Fibroblast of lung (primary cell): ENCODE measurements at regions not wholly inside any gene's neighbourhood (a gene's known extent, or its start where the extent isn't known, plus 50 kb on each side); places are given as distances from the start of the nearest gene placed in this dataset.

ENCODE experiments used
- DNase-seq, 2 donors: peaks; one replicate each; pipeline versions ENCODE4 v3.0.0 to v3.0.0-alpha.2; 2010; ENCODE audit warnings: low read depth in 2 of 2
- H2AFZ ChIP-seq: 2 replicates; pipeline ENCODE4 v1.5.1; 2012; ENCODE audit warnings: low read length, control low read depth, inconsistent platforms
- H3K27ac ChIP-seq: 2 replicates; pipeline ENCODE4 v1.5.1; 2011; ENCODE audit warnings: low read length, control low read depth; ENCODE audit not compliant: insufficient read depth
- H3K27me3 ChIP-seq: 2 replicates; pipeline ENCODE4 v1.5.1; 2011; ENCODE audit warnings: mild to moderate bottlenecking, low read length; ENCODE audit not compliant: control insufficient read depth, insufficient read depth
- H3K36me3 ChIP-seq: 2 replicates; pipeline ENCODE4 v1.5.1; 2011; ENCODE audit warnings: low read length; ENCODE audit not compliant: control insufficient read depth, insufficient read depth
- H3K4me1 ChIP-seq: 2 replicates; pipeline ENCODE4 v1.5.1; 2011; ENCODE audit warnings: low read length; ENCODE audit not compliant: control insufficient read depth, insufficient read depth; ENCODE audit errors: extremely low read depth
- H3K4me2 ChIP-seq: 2 replicates; pipeline ENCODE4 v1.5.1; 2011; ENCODE audit warnings: low read length, control low read depth; ENCODE audit not compliant: insufficient read depth; ENCODE audit errors: extremely low read depth
- H3K4me3 ChIP-seq, 4 experiments: fragments of 200-600 bp in 1 of 4; sonication (generic) in 1 of 4; replicated peaks in 1 of 4; 2 replicates each; pipeline ENCODE4 v1.5.1; 2011 to 2016; ENCODE audit warnings: low read length in 4 of 4, low read depth in 3 of 4, mild to moderate bottlenecking in 3 of 4, control low read depth in 2 of 4, inconsistent platforms in 1 of 4, mixed read lengths in 1 of 4; ENCODE audit not compliant: insufficient read depth in 1 of 4; ENCODE audit errors: control extremely low read depth in 1 of 4
- H3K79me2 ChIP-seq: 2 replicates; pipeline ENCODE4 v1.5.1; 2012; ENCODE audit warnings: mild to moderate bottlenecking, low read length, inconsistent platforms; ENCODE audit not compliant: control insufficient read depth, insufficient read depth
- H3K9ac ChIP-seq: 2 replicates; pipeline ENCODE4 v1.5.1; 2011; ENCODE audit warnings: mild to moderate bottlenecking, low read length, control low read depth; ENCODE audit not compliant: insufficient read depth
- H3K9me3 ChIP-seq: 2 replicates; pipeline ENCODE4 v1.5.1; 2012; ENCODE audit warnings: low read depth, low read length; ENCODE audit not compliant: control insufficient read depth, insufficient read depth
- H4K20me1 ChIP-seq: 2 replicates; pipeline ENCODE4 v1.5.1; 2011; ENCODE audit warnings: low read length; ENCODE audit not compliant: control insufficient read depth, insufficient read depth; ENCODE audit errors: extremely low read depth
- CTCF ChIP-seq, 2 donors: IDR thresholded peaks in 1 of 2; conservative IDR thresholded peaks in 1 of 2; 1 replicate in 1 of 2; 2 replicates in 1 of 2; pipeline ENCODE4 v1.5.1; 2011 to 2012; ENCODE audit warnings: low read length in 2 of 2, control low read depth in 1 of 2, inconsistent platforms in 1 of 2, low read depth in 1 of 2, mild to moderate bottlenecking in 1 of 2
- EZH2 ChIP-seq: IDR thresholded peaks from 2 replicates; pipeline ENCODE4 v1.5.1; 2012; ENCODE audit warnings: low read length, control low read depth, mild to moderate bottlenecking; ENCODE audit errors: missing control alignments

- TF ChIP-seq EZH2 (no peak), CTCF (conservative IDR thresholded peaks at IDR 0.05 in 1 of 2, IDR thresholded peaks at IDR 0.05 in 1 of 2; ENCODE audit: low read depth in 1 of 2, low read length in 2 of 2) (no peak)
- H3K27ac ChIP-seq: no peak overlapping the region
- no peaks in the 10 kb centered on the region for H3K4me1 ChIP-seq
- H3K4me3 ChIP-seq: no peak overlapping the region
- H3K4me2 ChIP-seq: no peak overlapping the region
- H3K36me3 ChIP-seq: no peaks in the 10 kb centered on the region
- no peak overlapping the region for H3K9ac ChIP-seq
- no peak for DNase-seq
- no peaks in the 10 kb centered on the region for H3K9me3 ChIP-seq
- H3K79me2 ChIP-seq: no peaks in the 10 kb centered on the region
- no peaks in the 10 kb centered on the region for H4K20me1 ChIP-seq
- no peak overlapping the region for H2AFZ ChIP-seq
- H3K27me3 ChIP-seq: no peaks in the 10 kb centered on the region
Observed at GRCh38 chr3:66817951-66818557, 180.1 kb upstream of the KBTBD8 start.

GRCh38 chr3:66819993-66820501, 178.1 kb upstream of the KBTBD8 start:
- Histone ChIP-seq H3K36me3 (no peaks in the 10 kb centered on the region), H3K9ac (no peak overlapping the region), H3K27me3 (no peaks in the 10 kb centered on the region), H3K4me2 (no peak overlapping the region), H4K20me1 (no peaks in the 10 kb centered on the region), H3K27ac (no peak overlapping the region), H3K79me2 (no peaks in the 10 kb centered on the region), H2AFZ (no peak overlapping the region), H3K4me1 (no peaks in the 10 kb centered on the region), H3K9me3 (no peaks in the 10 kb centered on the region), H3K4me3 (no peak overlapping the region)
- TF ChIP-seq EZH2 (no peak), CTCF (conservative IDR thresholded peaks at IDR 0.05 in 1 of 2, IDR thresholded peaks at IDR 0.05 in 1 of 2; ENCODE audit: low read depth in 1 of 2, low read length in 2 of 2) (no peak)
- DNase-seq: no peak

GRCh38 chr3:66822186-66823008, 175.7 kb upstream of the KBTBD8 start:
- no peaks in the 10 kb centered on the region for H3K36me3 ChIP-seq
- H3K27me3 ChIP-seq: peaks cover 2% of the 10 kb centered on the region
- H3K9me3 ChIP-seq: no peaks in the 10 kb centered on the region
- H3K4me2 ChIP-seq: no peak overlapping the region
- peak; percentile 82 to 91 for TF ChIP-seq CTCF (conservative IDR thresholded peaks at IDR 0.05 in 1 of 2, IDR thresholded peaks at IDR 0.05 in 1 of 2; ENCODE audit: low read depth in 1 of 2, low read length in 2 of 2)
- TF ChIP-seq EZH2: no peak
- H3K4me3 ChIP-seq: no peak overlapping the region
- peak; percentile 52 to 69 for DNase-seq
- H3K9ac ChIP-seq: no peak overlapping the region
- no peaks in the 10 kb centered on the region for H3K79me2 ChIP-seq
- no peak overlapping the region for H2AFZ ChIP-seq
- H4K20me1 ChIP-seq: no peaks in the 10 kb centered on the region
- H3K27ac ChIP-seq: no peak overlapping the region
- H3K4me1 ChIP-seq: no peaks in the 10 kb centered on the region
